Liver (tissue), 8 donors: ENCODE measurements at regions not wholly inside any gene's neighbourhood (a gene's known extent, or its start where the extent isn't known, plus 50 kb on each side); places are given as distances from the start of the nearest gene placed in this dataset.

Source experiments
- DNase-seq: peaks from one replicate; pipeline ENCODE4 v3.0.0-alpha.2; 2017; ENCODE audit warnings: low spot score
- H3K27ac ChIP-seq, 2 donors: one replicate each; pipeline ENCODE4 v1.7.0; 2013; ENCODE audit warnings: inconsistent platforms in 2 of 2, low read length in 2 of 2, control low read depth in 1 of 2, low read depth in 1 of 2, mild to moderate bottlenecking in 1 of 2
- H3K27me3 ChIP-seq, 4 donors: one replicate each; pipeline versions ENCODE4 v1.6.1 to v1.7.0; 2013; ENCODE audit warnings: low read length in 3 of 4, inconsistent platforms in 1 of 4, mild to moderate bottlenecking in 1 of 4, moderate library complexity in 1 of 4; ENCODE audit not compliant: control insufficient read depth in 4 of 4, insufficient read depth in 4 of 4
- H3K36me3 ChIP-seq, 4 donors: one replicate each; pipeline versions ENCODE4 v1.6.1 to v1.7.0; 2013; ENCODE audit warnings: low read length in 3 of 4, mild to moderate bottlenecking in 3 of 4, low read depth in 1 of 4, moderate library complexity in 1 of 4; ENCODE audit not compliant: control insufficient read depth in 4 of 4, insufficient read depth in 3 of 4
- H3K4me1 ChIP-seq, 4 donors: one replicate each; pipeline versions ENCODE4 v1.6.1 to v1.7.0; 2013; ENCODE audit warnings: low read length in 3 of 4, mild to moderate bottlenecking in 3 of 4, moderate library complexity in 1 of 4; ENCODE audit not compliant: control insufficient read depth in 4 of 4, insufficient read depth in 4 of 4
- H3K4me3 ChIP-seq, 3 donors: one replicate each; pipeline versions ENCODE4 v1.6.1 to v1.7.0; 2013; ENCODE audit warnings: low read length in 3 of 3, control low read depth in 1 of 3, low read depth in 1 of 3, mild to moderate bottlenecking in 1 of 3
- H3K9ac ChIP-seq, 2 donors: one replicate each; pipeline ENCODE4 v1.7.0; 2013; ENCODE audit warnings: low read length in 2 of 2, mild to moderate bottlenecking in 2 of 2, moderate library complexity in 2 of 2, control low read depth in 1 of 2, low read depth in 1 of 2
- H3K9me3 ChIP-seq, 4 donors: one replicate each; pipeline versions ENCODE4 v1.6.1 to v1.7.0; 2013; ENCODE audit warnings: low read length in 3 of 4; ENCODE audit not compliant: control insufficient read depth in 4 of 4
- EGR1 ChIP-seq, 2 donors: IDR thresholded peaks; 2 replicates each; pipeline ENCODE4 v1.6.1; 2016 to 2018; ENCODE audit warnings: antibody characterized with exemption in 2 of 2, low read depth in 2 of 2
- FOXA1 ChIP-seq: IDR thresholded peaks from 2 replicates; pipeline ENCODE4 v1.6.1; 2016; ENCODE audit warnings: antibody characterized with exemption
- FOXA2 ChIP-seq: IDR thresholded peaks from 2 replicates; pipeline ENCODE4 v1.6.1; 2016; ENCODE audit warnings: antibody characterized with exemption
- HNF4A ChIP-seq, 2 donors: conservative IDR thresholded peaks; 2 replicates each; pipeline ENCODE4 v1.6.1; 2016; ENCODE audit warnings: antibody characterized with exemption in 2 of 2, mild to moderate bottlenecking in 2 of 2
- HNF4G ChIP-seq: IDR thresholded peaks from 2 replicates; pipeline ENCODE4 v1.6.1; 2016; ENCODE audit warnings: antibody characterized with exemption
- NR2F2 ChIP-seq: IDR thresholded peaks from 2 replicates; pipeline ENCODE4 v1.6.1; 2016; ENCODE audit warnings: antibody characterized with exemption
- RXRA ChIP-seq, 2 donors: IDR thresholded peaks; 2 replicates each; pipeline ENCODE4 v1.6.1; 2017 to 2018; ENCODE audit warnings: antibody characterized with exemption in 2 of 2, mild to moderate bottlenecking in 1 of 2
- TAF1 ChIP-seq: conservative IDR thresholded peaks from 2 replicates; pipeline ENCODE4 v1.6.1; 2016; ENCODE audit warnings: antibody characterized with exemption, mild to moderate bottlenecking
- YY1 ChIP-seq: IDR thresholded peaks from 2 replicates; pipeline ENCODE4 v1.6.1; 2016; ENCODE audit warnings: antibody characterized with exemption, mild to moderate bottlenecking
- ZBTB33 ChIP-seq: IDR thresholded peaks from 2 replicates; pipeline ENCODE4 v1.6.1; 2016; ENCODE audit warnings: antibody characterized with exemption
- WGBS: extraction: QIAGEN DNeasy Blood & Tissue Kit; methylation state at CpG from one replicate; pipeline ENCODE4 v1.1.7; 2013; 5-methylcytosine and 5-hydroxymethylcytosine counted together
- TF ChIP-seq, protein P1 (sequence below): fragments of 150-350 bp; IDR thresholded peaks from 2 replicates; pipeline ENCODE4 v1.5.1; 2017; ENCODE audit warnings: improper control_type of control experiment, low read depth, low read length; ENCODE audit not compliant: missing input control
- donor health status: healthy.
- donor health status: healthy.
- donor health status: healthy.
- donor health status: healthy.
- donor health status: healthy.

DNA sequence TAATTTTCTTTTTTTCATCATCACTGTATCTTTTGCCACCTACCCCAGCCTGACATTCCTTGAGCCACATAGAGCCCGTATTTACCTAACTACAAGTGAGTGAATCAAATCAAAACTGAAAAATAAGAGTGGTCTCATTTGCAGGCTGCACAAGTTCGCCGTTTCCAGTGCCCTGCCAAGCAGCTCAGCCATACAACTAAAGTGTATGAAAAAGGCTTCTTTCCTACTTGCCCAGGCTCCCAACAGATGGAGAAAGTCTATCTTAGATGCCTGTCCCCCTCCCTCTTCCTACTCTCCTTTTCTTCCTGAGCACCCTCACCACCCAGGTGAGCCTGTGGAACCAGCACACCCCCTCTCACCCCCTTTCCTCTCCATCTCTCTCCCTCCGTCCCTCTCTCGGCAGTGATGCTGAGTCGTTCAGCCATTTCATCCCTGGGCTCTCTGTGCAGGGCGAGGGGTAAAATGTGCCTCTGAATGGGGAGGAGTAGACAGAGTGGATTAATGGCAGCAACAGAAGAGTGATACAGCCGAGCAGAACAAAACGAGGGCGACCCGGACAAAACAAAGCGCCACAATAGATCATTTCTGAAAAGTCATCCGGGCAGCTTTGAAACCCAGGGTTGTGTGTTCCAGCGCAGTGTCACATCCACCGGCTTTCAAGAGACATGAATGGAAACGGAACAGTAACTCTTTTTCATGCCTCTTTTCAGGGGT lies 65.0 kb upstream of the POU3F3 start (continued):
- TF ChIP-seq YY1 = no peak
- no peak for TF ChIP-seq RXRA (IDR thresholded peaks at IDR 0.05)

DNA sequence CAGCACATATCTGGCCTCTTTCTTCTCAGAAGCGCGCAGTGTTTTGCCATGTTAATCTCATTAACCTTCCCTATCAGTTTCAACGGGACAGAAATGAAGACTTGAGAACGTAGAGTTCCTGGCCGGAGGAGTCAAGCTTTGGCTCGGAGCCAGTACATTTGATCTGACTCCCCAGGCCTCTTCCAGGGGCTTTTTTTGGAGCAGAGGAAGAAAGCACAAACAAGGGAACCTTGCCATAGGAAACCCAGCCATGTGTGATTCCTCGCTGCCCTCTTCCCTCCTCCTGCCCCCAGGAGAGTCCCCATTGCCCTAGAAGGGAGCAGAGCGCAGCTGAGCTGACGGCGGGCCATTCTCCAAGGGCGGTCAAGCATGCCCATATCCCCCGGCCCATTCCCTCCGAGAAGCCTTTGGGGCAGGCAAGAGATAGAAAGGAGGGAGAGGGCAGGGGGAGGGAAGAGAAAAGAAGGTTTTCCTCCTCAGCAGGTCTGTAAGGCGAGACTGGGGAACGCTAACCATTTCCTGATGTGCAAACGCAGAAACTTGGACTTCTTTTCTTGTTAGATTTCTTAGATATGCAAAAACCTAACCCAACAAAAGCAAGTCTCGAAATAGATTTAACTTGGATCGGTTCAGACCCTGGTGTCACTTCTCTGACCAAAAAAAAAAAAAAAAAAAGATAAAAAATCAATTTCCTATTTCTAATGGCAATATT lies 63.7 kb upstream of the POU3F3 start:
- Histone ChIP-seq H3K9me3 (peaks cover 0 to 3% (median 0%) of the 10 kb centered on the region in 4 donors), H3K4me1 (no peaks in the 10 kb centered on the region), H3K27ac (no peak overlapping the region), H3K36me3 (no peaks in the 10 kb centered on the region), H3K27me3 (peaks cover 0 to 6% (median 2%) of the 10 kb centered on the region in 4 donors), H3K9ac (no peak overlapping the region), H3K4me3 (no peak overlapping the region)
- WGBS = 47% methylated on average over 18 of the region's 18 CpGs
- no peak for DNase-seq
- no peak for TF ChIP-seq FOXA1

GRCh38 chr2:104790901-104791495 lies 62.9 kb upstream of the POU3F3 start:
- TF ChIP-seq ZBTB33 = no peak
- TF ChIP-seq, protein P1, sequence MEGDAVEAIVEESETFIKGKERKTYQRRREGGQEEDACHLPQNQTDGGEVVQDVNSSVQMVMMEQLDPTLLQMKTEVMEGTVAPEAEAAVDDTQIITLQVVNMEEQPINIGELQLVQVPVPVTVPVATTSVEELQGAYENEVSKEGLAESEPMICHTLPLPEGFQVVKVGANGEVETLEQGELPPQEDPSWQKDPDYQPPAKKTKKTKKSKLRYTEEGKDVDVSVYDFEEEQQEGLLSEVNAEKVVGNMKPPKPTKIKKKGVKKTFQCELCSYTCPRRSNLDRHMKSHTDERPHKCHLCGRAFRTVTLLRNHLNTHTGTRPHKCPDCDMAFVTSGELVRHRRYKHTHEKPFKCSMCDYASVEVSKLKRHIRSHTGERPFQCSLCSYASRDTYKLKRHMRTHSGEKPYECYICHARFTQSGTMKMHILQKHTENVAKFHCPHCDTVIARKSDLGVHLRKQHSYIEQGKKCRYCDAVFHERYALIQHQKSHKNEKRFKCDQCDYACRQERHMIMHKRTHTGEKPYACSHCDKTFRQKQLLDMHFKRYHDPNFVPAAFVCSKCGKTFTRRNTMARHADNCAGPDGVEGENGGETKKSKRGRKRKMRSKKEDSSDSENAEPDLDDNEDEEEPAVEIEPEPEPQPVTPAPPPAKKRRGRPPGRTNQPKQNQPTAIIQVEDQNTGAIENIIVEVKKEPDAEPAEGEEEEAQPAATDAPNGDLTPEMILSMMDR = no peak
- no peak for TF ChIP-seq TAF1
- no peak for TF ChIP-seq HNF4G
- TF ChIP-seq FOXA1 = no peak
- TF ChIP-seq EGR1 (IDR thresholded peaks at IDR 0.05; ENCODE audit: low read depth in 2 of 2) = no peak
- no peak for TF ChIP-seq HNF4A (conservative IDR thresholded peaks at IDR 0.05)
- TF ChIP-seq FOXA2 = no peak
- no peak for TF ChIP-seq NR2F2
- Histone ChIP-seq H3K36me3 (no peaks in the 10 kb centered on the region), H3K4me3 (no peak overlapping the region), H3K9ac (no peak overlapping the region), H3K4me1 (no peaks in the 10 kb centered on the region), H3K27ac (no peak overlapping the region), H3K9me3 (peaks cover 0 to 3% (median 0%) of the 10 kb centered on the region in 4 donors), H3K27me3 (peaks cover 0 to 6% (median 2%) of the 10 kb centered on the region in 4 donors)
- WGBS = 85% methylated on average over 4 of the region's 4 CpGs
- no peak for DNase-seq
